H9 (cell line): ENCODE measurements at regions not wholly inside any gene's neighbourhood (a gene's known extent, or its start where the extent isn't known, plus 50 kb on each side); places are given as distances from the start of the nearest gene placed in this dataset.

Experiments
- DNase-seq: peaks from one replicate; pipeline ENCODE4 v3.0.0-alpha.2; 2017
- H2AFZ ChIP-seq: one replicate; pipeline ENCODE4 v1.6.1; 2013; ENCODE audit warnings: mild to moderate bottlenecking, low read length, control low read depth, moderate library complexity
- H2AK5ac ChIP-seq: 2 replicates; pipeline ENCODE4 v1.6.1; 2013; ENCODE audit warnings: low read length, control low read depth, mixed read lengths; ENCODE audit not compliant: insufficient read length
- H2BK120ac ChIP-seq: one replicate; pipeline ENCODE4 v1.6.1; 2013; ENCODE audit warnings: low read depth, mild to moderate bottlenecking, low read length, control low read depth, inconsistent platforms; ENCODE audit not compliant: poor library complexity, severe bottlenecking
- H2BK12ac ChIP-seq: 2 replicates; pipeline ENCODE4 v1.6.1; 2013; ENCODE audit warnings: low read length, control low read depth, mixed read lengths, low read depth; ENCODE audit not compliant: insufficient read length
- H2BK15ac ChIP-seq: 2 replicates; pipeline ENCODE4 v1.6.1; 2013; ENCODE audit warnings: low read depth, low read length, control low read depth
- H2BK20ac ChIP-seq: one replicate; pipeline ENCODE4 v1.6.1; 2013; ENCODE audit warnings: low read depth, mild to moderate bottlenecking, low read length, control low read depth, inconsistent platforms; ENCODE audit not compliant: poor library complexity, severe bottlenecking
- H2BK5ac ChIP-seq: 2 replicates; pipeline ENCODE4 v1.6.1; 2013; ENCODE audit warnings: low read length, control low read depth, mixed read lengths; ENCODE audit not compliant: insufficient read length
- H3K14ac ChIP-seq: 2 replicates; pipeline ENCODE4 v1.6.1; 2013; ENCODE audit warnings: low read length, control low read depth; ENCODE audit not compliant: insufficient read depth
- H3K18ac ChIP-seq: 2 replicates; pipeline ENCODE4 v1.6.1; 2013; ENCODE audit warnings: low read depth, mild to moderate bottlenecking, mixed read lengths, low read length, control low read depth; ENCODE audit not compliant: insufficient read length
- H3K23ac ChIP-seq: 2 replicates; pipeline ENCODE4 v1.6.1; 2013; ENCODE audit warnings: low read length, control low read depth, mixed read lengths, low read depth; ENCODE audit not compliant: insufficient read length
- H3K23me2 ChIP-seq: 2 replicates; pipeline ENCODE4 v1.6.1; 2013; ENCODE audit warnings: low read depth, mild to moderate bottlenecking, mixed read lengths, low read length, control low read depth; ENCODE audit not compliant: insufficient read length, poor library complexity, severe bottlenecking
- H3K27ac ChIP-seq: 2 replicates; pipeline ENCODE4 v1.5.1; 2013; ENCODE audit warnings: low read length, control low read depth, mixed read lengths, low read depth; ENCODE audit not compliant: insufficient read length
- H3K27me3 ChIP-seq: 2 replicates; pipeline ENCODE4 v1.6.1; 2013; ENCODE audit warnings: low read length, control low read depth, inconsistent platforms; ENCODE audit not compliant: insufficient read depth
- H3K4ac ChIP-seq: 2 replicates; pipeline ENCODE4 v1.6.1; 2013; ENCODE audit warnings: low read depth, mild to moderate bottlenecking, control low read depth, inconsistent platforms, low read length, moderate library complexity
- H3K4me1 ChIP-seq: 2 replicates; pipeline ENCODE4 v1.6.1; 2013; ENCODE audit warnings: low read length, control low read depth, inconsistent platforms; ENCODE audit not compliant: insufficient read depth
- H3K4me2 ChIP-seq: 2 replicates; pipeline ENCODE4 v1.6.1; 2013; ENCODE audit warnings: low read length, control low read depth, mixed read lengths; ENCODE audit not compliant: insufficient read length, insufficient read depth
- H3K56ac ChIP-seq: 2 replicates; pipeline ENCODE4 v1.6.1; 2013; ENCODE audit warnings: low read depth, mild to moderate bottlenecking, mixed read lengths, low read length, control low read depth; ENCODE audit not compliant: insufficient read length
- H3K79me1 ChIP-seq: 2 replicates; pipeline ENCODE4 v1.6.1; 2013; ENCODE audit warnings: low read depth, mild to moderate bottlenecking, moderate library complexity, low read length, control low read depth, inconsistent platforms; ENCODE audit not compliant: insufficient read depth, poor library complexity, severe bottlenecking
- H3K79me2 ChIP-seq: 2 replicates; pipeline ENCODE4 v1.6.1; 2013; ENCODE audit warnings: low read length, control low read depth, inconsistent platforms; ENCODE audit not compliant: insufficient read depth
- H3K9ac ChIP-seq: 2 replicates; pipeline ENCODE4 v1.6.1; 2013; ENCODE audit warnings: low read length, control low read depth, mixed read lengths; ENCODE audit not compliant: insufficient read length; ENCODE audit errors: extremely low read depth
- H3K9me3 ChIP-seq: one replicate; pipeline ENCODE4 v1.6.1; 2013; ENCODE audit warnings: low read depth, low read length, inconsistent platforms; ENCODE audit not compliant: control insufficient read depth
- H3T11ph ChIP-seq: one replicate; pipeline ENCODE4 v1.6.1; 2013; ENCODE audit warnings: mild to moderate bottlenecking, low read length, control low read depth, inconsistent platforms
- H4K20me1 ChIP-seq: one replicate; pipeline ENCODE4 v1.6.1; 2013; ENCODE audit not compliant: control insufficient read depth, insufficient read length, insufficient read depth
- H4K5ac ChIP-seq: 2 replicates; pipeline ENCODE4 v1.6.1; 2013; ENCODE audit warnings: low read depth, mild to moderate bottlenecking, mixed read lengths, low read length, control low read depth; ENCODE audit not compliant: insufficient read length
- H4K8ac ChIP-seq: replicated peaks from 2 replicates; pipeline ENCODE4 v1.6.1; 2013; ENCODE audit warnings: low read length, control low read depth, mixed read lengths, low read depth; ENCODE audit not compliant: insufficient read length
- H4K91ac ChIP-seq: 2 replicates; pipeline ENCODE4 v1.6.1; 2013; ENCODE audit warnings: low read depth, mild to moderate bottlenecking, moderate library complexity, mixed read lengths, low read length, control low read depth; ENCODE audit not compliant: insufficient read length
- H3K27ac Mint-ChIP-seq, 3 experiments: 2 replicates in 2 of 3; 3 replicates in 1 of 3; pipeline ENCODE4 v1.8.0; 2020 to 2021; ENCODE audit warnings: mixed read lengths in 3 of 3, mild to moderate bottlenecking in 1 of 3, moderate library complexity in 1 of 3
- H3K27me3 Mint-ChIP-seq: 2 replicates; pipeline ENCODE4 v1.8.0; 2021; ENCODE audit warnings: low read depth, mild to moderate bottlenecking, moderate library complexity, mixed read lengths
- H3K36me3 Mint-ChIP-seq, 3 experiments: 2 replicates in 2 of 3; 3 replicates in 1 of 3; pipeline ENCODE4 v1.8.0; 2020 to 2021; ENCODE audit warnings: low read depth in 3 of 3, mixed read lengths in 3 of 3; ENCODE audit not compliant: insufficient read depth in 1 of 3
- H3K4me1 Mint-ChIP-seq, 2 experiments: 2 replicates each; pipeline ENCODE4 v1.8.0; 2020; ENCODE audit warnings: mixed read lengths in 2 of 2
- H3K4me3 Mint-ChIP-seq, 2 experiments: 2 replicates in 1 of 2; 3 replicates in 1 of 2; pipeline ENCODE4 v1.8.0; 2020 to 2021; ENCODE audit warnings: mild to moderate bottlenecking in 2 of 2, mixed read lengths in 2 of 2, moderate library complexity in 1 of 2
- H3K9me3 Mint-ChIP-seq, 2 experiments: 2 replicates in 1 of 2; 3 replicates in 1 of 2; pipeline ENCODE4 v1.8.0; 2020; ENCODE audit warnings: mild to moderate bottlenecking in 2 of 2, mixed read lengths in 2 of 2, moderate library complexity in 1 of 2
- WGBS: extraction: QIAGEN DNeasy Blood & Tissue Kit; methylation state at CpG from one replicate; pipeline ENCODE4 v1.1.7; 2013; ENCODE audit warnings: missing lambda C conversion rate, low lambda C conversion rate, mixed read lengths; ENCODE audit not compliant: insufficient read length; ENCODE audit errors: extremely low coverage; 5-methylcytosine and 5-hydroxymethylcytosine counted together
- TF ChIP-seq, protein P1 (sequence below): fragments of 200-600 bp; sonication (generic); conservative IDR thresholded peaks from 3 replicates; pipeline ENCODE4 v1.8.0; 2021; ENCODE audit warnings: antibody characterized with exemption, mild to moderate bottlenecking

DNA sequence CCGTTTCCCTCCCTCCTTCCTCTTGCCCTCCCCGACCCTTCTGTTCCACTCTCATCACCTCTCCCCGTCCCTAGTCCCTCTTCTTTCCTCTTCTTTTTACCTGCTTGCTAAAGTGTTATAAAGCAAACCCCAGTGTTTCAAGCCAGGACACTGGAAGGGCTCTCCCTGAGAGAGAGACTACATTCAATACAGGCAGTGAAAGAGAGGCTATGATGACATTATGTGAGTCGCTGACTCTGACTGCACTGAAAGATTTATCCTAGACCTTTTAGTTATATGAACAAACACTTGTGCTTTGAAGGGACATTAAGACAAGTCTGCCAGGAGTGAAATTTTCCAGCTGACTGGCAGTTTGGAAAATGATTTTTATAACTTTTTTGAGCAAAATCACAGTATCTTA lies 155.7 kb downstream of the S1PR1 start:
- no peak overlapping the region for H4K5ac ChIP-seq
- H2BK120ac ChIP-seq, result no peak overlapping the region
- H2AFZ ChIP-seq, result no peak overlapping the region
- no peak for DNase-seq
- no peaks in the 10 kb centered on the region for H3K27me3 ChIP-seq
- H2AK5ac ChIP-seq, result no peak overlapping the region
- H3K9me3 ChIP-seq, result no peaks in the 10 kb centered on the region
- H3T11ph ChIP-seq, result no peak overlapping the region
- H3K79me2 ChIP-seq, result no peaks in the 10 kb centered on the region
- H3K4me2 ChIP-seq, result no peak overlapping the region
- H3K4me1 ChIP-seq, result no peaks in the 10 kb centered on the region
- H4K91ac ChIP-seq, result no peak overlapping the region
- no peak overlapping the region for H2BK15ac ChIP-seq
- H3K23ac ChIP-seq, result no peak overlapping the region
- no peak overlapping the region for H2BK12ac ChIP-seq
- H2BK5ac ChIP-seq, result no peak overlapping the region
- Mint-ChIP-seq H3K36me3 (peaks cover 5 to 11% (median 6%) of the 10 kb centered on the region in 3 experiments; a peak in 6 of 7 replicates), H3K9me3 (peaks cover 8 to 12% of the 10 kb centered on the region in 2 experiments), H3K4me1 (peaks cover 3% of the 10 kb centered on the region in 2 experiments; a peak in 2 of 4 replicates), H3K27ac (no peak overlapping the region), H3K4me3 (no peak overlapping the region), H3K27me3 (peaks cover 2% of the 10 kb centered on the region; the same call in 1 of the 2 replicates)
- no peaks in the 10 kb centered on the region for H4K20me1 ChIP-seq
- H3K4ac ChIP-seq, result no peak overlapping the region
- H3K9ac ChIP-seq, result no peak overlapping the region
- no peak overlapping the region for H4K8ac ChIP-seq
- H3K23me2 ChIP-seq, result no peaks in the 10 kb centered on the region
- no peak overlapping the region for H3K56ac ChIP-seq
- H3K14ac ChIP-seq, result no peak overlapping the region
- no peak overlapping the region for H3K27ac ChIP-seq
- H2BK20ac ChIP-seq, result no peak overlapping the region
- TF ChIP-seq, protein P1, sequence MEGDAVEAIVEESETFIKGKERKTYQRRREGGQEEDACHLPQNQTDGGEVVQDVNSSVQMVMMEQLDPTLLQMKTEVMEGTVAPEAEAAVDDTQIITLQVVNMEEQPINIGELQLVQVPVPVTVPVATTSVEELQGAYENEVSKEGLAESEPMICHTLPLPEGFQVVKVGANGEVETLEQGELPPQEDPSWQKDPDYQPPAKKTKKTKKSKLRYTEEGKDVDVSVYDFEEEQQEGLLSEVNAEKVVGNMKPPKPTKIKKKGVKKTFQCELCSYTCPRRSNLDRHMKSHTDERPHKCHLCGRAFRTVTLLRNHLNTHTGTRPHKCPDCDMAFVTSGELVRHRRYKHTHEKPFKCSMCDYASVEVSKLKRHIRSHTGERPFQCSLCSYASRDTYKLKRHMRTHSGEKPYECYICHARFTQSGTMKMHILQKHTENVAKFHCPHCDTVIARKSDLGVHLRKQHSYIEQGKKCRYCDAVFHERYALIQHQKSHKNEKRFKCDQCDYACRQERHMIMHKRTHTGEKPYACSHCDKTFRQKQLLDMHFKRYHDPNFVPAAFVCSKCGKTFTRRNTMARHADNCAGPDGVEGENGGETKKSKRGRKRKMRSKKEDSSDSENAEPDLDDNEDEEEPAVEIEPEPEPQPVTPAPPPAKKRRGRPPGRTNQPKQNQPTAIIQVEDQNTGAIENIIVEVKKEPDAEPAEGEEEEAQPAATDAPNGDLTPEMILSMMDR, result no peak
- H3K18ac ChIP-seq, result no peak overlapping the region
- H3K79me1 ChIP-seq, result no peaks in the 10 kb centered on the region
- 100% methylated on average over 1 of the region's 4 CpGs for WGBS
